Thyroid gland (tissue), 4 donors: ENCODE measurements at regions not wholly inside any gene's neighbourhood (a gene's known extent, or its start where the extent isn't known, plus 50 kb on each side); places are given as distances from the start of the nearest gene placed in this dataset.
"Not testable (repeated sequence)": the region's sequence is repeated elsewhere in the genome, so short reads cannot be mapped to it uniquely, and the experiment has no call there.

Experiments
- DNase-seq, 2 donors: peaks; one replicate each; pipeline ENCODE4 v3.0.0-alpha.2; 2019
- H3K27ac ChIP-seq, 3 donors: fragments of 200-600 bp; sonication (generic); 1 replicate in 2 of 3; 2 replicates in 1 of 3; pipeline ENCODE4 v1.5.1; 2016 to 2019; ENCODE audit warnings: mild to moderate bottlenecking in 1 of 3, moderate library complexity in 1 of 3
- H3K27me3 ChIP-seq: fragments of 200-600 bp; sonication (generic); one replicate; pipeline ENCODE4 v1.5.1; 2019
- H3K36me3 ChIP-seq, 2 donors: fragments of 200-600 bp; sonication (generic); one replicate each; pipeline ENCODE4 v1.5.1; 2016 to 2019
- H3K4me1 ChIP-seq, 2 donors: fragments of 200-600 bp; sonication (generic); one replicate each; pipeline ENCODE4 v1.5.1; 2017 to 2019
- H3K4me3 ChIP-seq, 3 donors: fragments of 200-600 bp; sonication (generic); replicated peaks in 1 of 3; 1 replicate in 2 of 3; 2 replicates in 1 of 3; pipeline ENCODE4 v1.5.1; 2016; ENCODE audit warnings: mild to moderate bottlenecking in 1 of 3
- H3K9me3 ChIP-seq: fragments of 200-600 bp; sonication (generic); one replicate; pipeline ENCODE4 v1.5.1; 2017
- CTCF ChIP-seq, 6 experiments: fragments of 200-600 bp in 3 of 6; fragments of 450-650 bp in 3 of 6; sonication (generic) in 3 of 6; IDR thresholded peaks; one replicate each; pipeline ENCODE4 v1.5.1; 2016 to 2019; ENCODE audit warnings: antibody characterized with exemption in 6 of 6, mild to moderate bottlenecking in 2 of 6, inconsistent platforms in 1 of 6, moderate library complexity in 1 of 6
- POLR2A ChIP-seq, 2 donors: fragments of 450-650 bp; IDR thresholded peaks; one replicate each; pipeline ENCODE4 v1.6.1; 2017; ENCODE audit warnings: antibody characterized with exemption in 2 of 2, mild to moderate bottlenecking in 2 of 2, moderate library complexity in 1 of 2
- WGBS, 2 donors: methylation state at CpG; one replicate each; pipeline ENCODE4 v1.1.5; 2017; 5-methylcytosine and 5-hydroxymethylcytosine counted together
- intact Hi-C: fragments of 100-400 bp; cut with DNase I; formaldehyde crosslinking; loops from one replicate; pipeline ENCODE4 v1.15.1; 2023

DNA sequence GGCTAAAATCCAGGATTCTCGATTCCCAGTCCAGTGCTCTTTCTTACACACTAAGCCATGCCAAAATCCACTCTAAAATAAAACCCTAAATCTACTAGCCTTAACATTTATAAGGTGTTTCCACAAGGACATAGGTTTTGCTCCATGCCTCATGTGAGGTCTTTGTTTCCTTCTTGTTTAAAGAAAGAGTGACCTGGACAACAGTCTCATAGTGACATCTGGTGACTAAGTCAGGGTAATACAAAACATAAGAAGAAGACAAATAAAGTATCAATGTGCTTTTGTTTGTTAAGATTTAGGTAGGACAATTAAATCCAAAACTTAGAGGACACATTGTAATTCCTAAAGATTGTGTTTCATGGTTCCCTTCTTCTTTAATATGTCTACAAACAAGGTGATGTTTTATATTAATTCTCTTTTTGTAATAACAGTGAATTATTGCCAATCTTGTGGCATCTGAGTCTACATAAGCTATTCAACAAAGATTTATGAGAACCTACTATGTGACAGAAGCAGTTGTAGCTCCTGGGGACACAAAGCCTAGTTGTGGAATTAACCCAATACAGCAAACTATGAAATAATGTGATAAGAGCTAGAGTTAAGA lies 93.0 kb upstream of the TRIM77 start:
- H3K27me3 ChIP-seq, H3K36me3 ChIP-seq, H3K9me3 ChIP-seq, H3K4me1 ChIP-seq, DNase-seq, H3K4me3 ChIP-seq, H3K27ac ChIP-seq, intact Hi-C loops: not testable (repeated sequence)
- TF ChIP-seq CTCF (IDR thresholded peaks at IDR 0.05): peak in 4 of 6 experiments; percentile 56 to 76 (median 62)
- WGBS, 2 donors: 58 to 61% methylated on average over 1 of the region's 1 CpG

DNA sequence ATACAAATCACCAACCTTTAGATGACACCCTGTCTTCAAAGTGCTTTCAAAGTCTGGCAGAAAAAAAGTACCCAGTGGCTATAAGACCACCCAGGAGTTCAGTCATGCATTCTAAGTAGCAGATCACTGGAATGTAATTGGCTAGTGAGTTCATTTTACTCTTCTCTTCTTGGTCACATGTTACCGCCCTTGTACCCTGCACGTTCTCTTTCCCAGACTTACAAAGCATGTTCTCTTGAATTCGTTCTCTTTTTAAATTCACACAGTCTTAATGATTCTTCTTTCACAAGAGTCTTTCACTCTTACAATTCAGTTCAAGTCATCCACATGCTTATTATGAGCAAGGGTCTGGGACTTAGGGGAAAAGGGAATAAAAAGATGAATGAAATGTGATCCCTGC lies 89.4 kb upstream of the TRIM77 start:
- 53 to 57% methylated on average over 3 of the region's 3 CpGs for WGBS, 2 donors
- H3K27me3 ChIP-seq, DNase-seq, H3K9me3 ChIP-seq, intact Hi-C loops, H3K27ac ChIP-seq, H3K4me1 ChIP-seq, H3K4me3 ChIP-seq, H3K36me3 ChIP-seq: not testable (repeated sequence)

DNA sequence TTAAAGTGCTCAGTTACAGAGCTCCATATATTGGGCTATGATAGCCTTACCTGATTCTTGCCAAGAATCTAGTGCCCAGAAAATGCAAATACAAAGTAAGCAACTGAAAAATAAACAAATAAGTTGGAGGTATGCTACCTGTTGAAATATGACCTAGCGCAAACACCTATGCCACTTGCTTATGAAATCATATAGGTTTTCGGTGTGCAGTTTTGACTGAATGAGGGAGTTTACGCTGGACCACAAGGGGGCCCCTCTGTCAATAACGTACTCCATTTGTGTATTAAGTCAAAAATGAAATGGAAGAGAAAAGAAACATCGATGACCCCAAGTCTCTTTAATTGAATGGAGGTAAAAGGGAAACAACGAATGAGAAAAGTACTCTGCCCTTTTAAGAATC lies 84.9 kb upstream of the TRIM77 start:
- 78% methylated on average over 6 of the region's 6 CpGs for WGBS, 2 donors
- H3K27me3 ChIP-seq: no peaks in the 10 kb centered on the region
- TF ChIP-seq CTCF (IDR thresholded peaks at IDR 0.05): no peak
- no peak for TF ChIP-seq POLR2A (IDR thresholded peaks at IDR 0.05)
- intact Hi-C loops: no loop called here
- H3K36me3 ChIP-seq: no peaks in the 10 kb centered on the region
- DNase-seq: no peak
- H3K27ac ChIP-seq: no peak overlapping the region
- no peaks in the 10 kb centered on the region for H3K9me3 ChIP-seq
- H3K4me1 ChIP-seq: no peaks in the 10 kb centered on the region
- H3K4me3 ChIP-seq: no peak overlapping the region

- TF ChIP-seq CTCF (IDR thresholded peaks at IDR 0.05): no peak
- no peak for TF ChIP-seq POLR2A (IDR thresholded peaks at IDR 0.05)
- H3K4me3 ChIP-seq: no peak overlapping the region
- no peaks in the 10 kb centered on the region for H3K36me3 ChIP-seq
- H3K27ac ChIP-seq: no peak overlapping the region
- H3K4me1 ChIP-seq: no peaks in the 10 kb centered on the region
- H3K27me3 ChIP-seq: no peaks in the 10 kb centered on the region
- no peak for DNase-seq
- intact Hi-C loops: no loop called here
- no peaks in the 10 kb centered on the region for H3K9me3 ChIP-seq
These were observed 83.7 kb upstream of the TRIM77 start for GRCh38 chr11:89626366-89626765.

GRCh38 chr11:89626881-89627280 lies 83.2 kb upstream of the TRIM77 start:
- H3K36me3 ChIP-seq, intact Hi-C loops, H3K27me3 ChIP-seq, H3K4me1 ChIP-seq, H3K27ac ChIP-seq, H3K9me3 ChIP-seq, H3K4me3 ChIP-seq, DNase-seq: not testable (repeated sequence)
- WGBS, 2 donors: 76 to 80% methylated on average over 2 of the region's 2 CpGs

- WGBS, 2 donors: 88 to 91% methylated on average over 1 of the region's 1 CpG
- no peak for DNase-seq
- Histone ChIP-seq H3K4me1 (no peaks in the 10 kb centered on the region), H3K36me3 (no peaks in the 10 kb centered on the region), H3K4me3 (no peak overlapping the region), H3K27me3 (no peaks in the 10 kb centered on the region), H3K9me3 (no peaks in the 10 kb centered on the region), H3K27ac (no peak overlapping the region)
- intact Hi-C loops: no loop called here
- no peak for TF ChIP-seq POLR2A (IDR thresholded peaks at IDR 0.05)
- no peak for TF ChIP-seq CTCF (IDR thresholded peaks at IDR 0.05)
These were observed 76.9 kb upstream of the TRIM77 start for GRCh38 chr11:89633135-89633705.

- H3K4me1 ChIP-seq, H3K27ac ChIP-seq, intact Hi-C loops, H3K27me3 ChIP-seq, H3K4me3 ChIP-seq, DNase-seq, H3K36me3 ChIP-seq, H3K9me3 ChIP-seq: not testable (repeated sequence)
- 72 to 81% methylated on average over 3 of the region's 3 CpGs for WGBS, 2 donors
These were observed 69.3 kb upstream of the TRIM77 start for GRCh38 chr11:89640777-89641176.

DNA sequence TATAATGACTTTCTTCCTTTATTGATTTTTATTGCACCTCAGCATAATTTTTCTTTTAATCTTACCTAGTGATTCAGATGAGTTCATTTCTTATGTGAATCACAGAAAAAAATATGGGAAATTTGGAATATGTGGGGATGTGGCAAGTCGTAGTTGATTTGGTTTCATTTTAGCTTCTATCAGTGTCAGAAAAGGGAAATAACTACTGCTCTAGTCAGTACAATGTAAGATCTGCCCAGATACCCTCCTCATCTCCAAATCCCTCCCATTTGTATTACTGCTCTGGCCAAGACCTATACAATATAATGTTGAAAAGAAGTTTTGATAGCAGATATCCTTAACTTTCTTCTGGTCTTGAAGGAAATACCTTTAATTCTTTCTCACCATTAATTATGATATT lies 61.9 kb upstream of the TRIM77 start:
- H3K27ac ChIP-seq, H3K4me3 ChIP-seq, intact Hi-C loops, H3K36me3 ChIP-seq, H3K9me3 ChIP-seq, DNase-seq, H3K4me1 ChIP-seq, H3K27me3 ChIP-seq: not testable (repeated sequence)
- WGBS, 2 donors: 76 to 90% methylated on average over 1 of the region's 1 CpG

- H3K27ac ChIP-seq, H3K4me3 ChIP-seq, H3K27me3 ChIP-seq, H3K9me3 ChIP-seq, H3K36me3 ChIP-seq, intact Hi-C loops, H3K4me1 ChIP-seq, DNase-seq: not testable (repeated sequence)
- 82 to 97% methylated on average over 5 of the region's 5 CpGs for WGBS, 2 donors
These were observed 61.1 kb upstream of the TRIM77 start for GRCh38 chr11:89648996-89649395.
